ENCODE measurements at regions not wholly inside any gene's neighbourhood (a gene's known extent, or its start where the extent isn't known, plus 50 kb on each side); places are given as distances from the start of the nearest gene placed in this dataset.

- Histone ChIP-seq H3K4me3 (replicated peaks in 1 of 3) (no peak overlapping the region), H3K27ac (no peak overlapping the region), H3K27me3 (no peaks in the 10 kb centered on the region), H3K9me3 (no peaks in the 10 kb centered on the region), H3K36me3 (no peaks in the 10 kb centered on the region), H3K4me1 (no peaks in the 10 kb centered on the region)
- 62 to 80% methylated on average over 4 of the region's 4 CpGs for WGBS, 2 donors
- TF ChIP-seq POLR2A (IDR thresholded peaks at IDR 0.05): no peak
- no peak for TF ChIP-seq CTCF (IDR thresholded peaks at IDR 0.05)
- DNase-seq: no peak
- intact Hi-C loops (cut with DNase I): no loop called here
Measured at GRCh38 chr2:74739733-74740241, 85.7 kb downstream of the SEMA4F start.

DNA sequence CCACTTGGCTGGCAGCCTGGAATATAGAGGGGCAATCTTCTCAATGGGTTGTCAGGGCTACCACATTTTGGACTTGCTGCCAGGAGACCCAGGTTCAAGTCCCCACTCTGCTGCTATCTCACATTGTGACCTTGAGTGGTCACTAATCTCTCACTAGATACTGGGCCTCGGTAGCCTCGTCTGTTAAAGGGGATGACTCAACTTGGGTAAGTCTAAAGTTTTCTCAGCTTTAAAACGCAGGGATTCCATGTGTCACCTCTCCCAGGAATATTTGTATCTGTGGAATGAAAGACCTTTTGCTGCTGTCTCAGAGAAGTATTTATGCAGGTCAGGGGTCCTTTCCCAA is 86.3 kb downstream of the SEMA4F start:
- Histone ChIP-seq H3K27me3 (no peaks in the 10 kb centered on the region), H3K4me1 (no peaks in the 10 kb centered on the region), H3K4me3 (replicated peaks in 1 of 3) (no peak overlapping the region), H3K36me3 (no peaks in the 10 kb centered on the region), H3K27ac (no peak overlapping the region), H3K9me3 (no peaks in the 10 kb centered on the region)
- no peak for DNase-seq
- 92 to 100% methylated on average over 3 of the region's 3 CpGs for WGBS, 2 donors
- TF ChIP-seq POLR2A (IDR thresholded peaks at IDR 0.05) (no peak), CTCF (IDR thresholded peaks at IDR 0.05) (no peak)
- intact Hi-C loops (cut with DNase I): no loop called here

GRCh38 chr2:74740741-74741431 is 86.8 kb downstream of the SEMA4F start:
- TF ChIP-seq POLR2A (IDR thresholded peaks at IDR 0.05) (no peak), CTCF (IDR thresholded peaks at IDR 0.05) (no peak)
- H3K9me3 ChIP-seq: no peaks in the 10 kb centered on the region
- no peaks in the 10 kb centered on the region for H3K4me1 ChIP-seq
- H3K4me3 ChIP-seq (replicated peaks in 1 of 3): no peak overlapping the region
- intact Hi-C loops (cut with DNase I): no loop called here
- no peak overlapping the region for H3K27ac ChIP-seq
- no peak for DNase-seq
- 54 to 57% methylated on average over 13 of the region's 13 CpGs for WGBS, 2 donors
- no peaks in the 10 kb centered on the region for H3K27me3 ChIP-seq
- no peaks in the 10 kb centered on the region for H3K36me3 ChIP-seq

DNA sequence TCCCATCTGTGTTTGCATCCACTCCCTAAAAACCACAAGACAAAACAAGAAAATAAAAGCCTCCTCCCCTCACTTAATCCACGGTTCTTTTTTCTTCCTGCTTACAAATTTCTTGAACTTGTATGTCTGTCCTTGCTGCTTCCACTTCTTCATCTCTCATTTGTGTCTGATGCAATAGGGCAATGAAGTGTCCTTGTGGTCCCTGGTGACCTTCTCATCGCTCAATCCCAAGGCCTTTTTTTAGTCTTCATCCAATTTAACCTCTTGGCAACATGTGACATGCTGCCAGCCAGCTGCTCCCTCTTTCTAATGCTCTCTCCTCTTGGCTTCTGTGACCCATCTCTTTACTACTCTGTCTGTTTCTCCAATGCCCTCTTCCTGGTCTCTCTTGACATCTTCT is 87.6 kb downstream of the SEMA4F start:
- WGBS, 2 donors: 74% methylated on average over 2 of the region's 2 CpGs
- Histone ChIP-seq H3K36me3 (no peaks in the 10 kb centered on the region), H3K4me3 (replicated peaks in 1 of 3) (no peak overlapping the region), H3K4me1 (no peaks in the 10 kb centered on the region), H3K27me3 (no peaks in the 10 kb centered on the region), H3K9me3 (no peaks in the 10 kb centered on the region), H3K27ac (no peak overlapping the region)
- TF ChIP-seq CTCF (IDR thresholded peaks at IDR 0.05) (no peak), POLR2A (IDR thresholded peaks at IDR 0.05) (no peak)
- DNase-seq: no peak
- intact Hi-C loops (cut with DNase I): no loop called here

DNA sequence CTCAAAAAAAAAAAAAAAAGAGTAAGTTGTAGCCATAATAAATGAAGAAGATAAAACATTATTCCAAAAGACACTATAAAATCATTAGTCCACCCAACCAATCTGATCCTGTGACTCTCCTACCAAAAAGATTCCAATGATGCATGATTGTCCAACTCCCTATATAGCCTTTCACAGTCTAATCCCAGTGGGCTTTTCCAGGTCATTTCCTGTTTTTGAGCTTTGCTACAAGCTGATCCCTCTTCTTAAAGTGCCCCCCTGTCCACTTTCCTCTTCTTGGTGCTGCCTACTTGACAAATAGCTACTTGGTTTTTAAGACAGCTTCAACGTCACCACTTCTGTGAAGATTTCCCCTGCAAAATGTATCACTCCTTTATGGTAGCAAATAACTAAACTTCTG is 88.4 kb downstream of the SEMA4F start:
- Histone ChIP-seq H3K27ac (no peak overlapping the region), H3K4me3 (replicated peaks in 1 of 3) (no peak overlapping the region), H3K9me3 (no peaks in the 10 kb centered on the region), H3K4me1 (no peaks in the 10 kb centered on the region), H3K27me3 (no peaks in the 10 kb centered on the region), H3K36me3 (no peaks in the 10 kb centered on the region)
- 83 to 93% methylated on average over 1 of the region's 1 CpG for WGBS, 2 donors
- TF ChIP-seq POLR2A (IDR thresholded peaks at IDR 0.05): no peak
- TF ChIP-seq CTCF (IDR thresholded peaks at IDR 0.05): no peak
- intact Hi-C loops (cut with DNase I): no loop called here
- no peak for DNase-seq
